Osteocyte (in vitro differentiated cells): ENCODE measurements at regions not wholly inside any gene's neighbourhood (a gene's known extent, or its start where the extent isn't known, plus 50 kb on each side); places are given as distances from the start of the nearest gene placed in this dataset.

Source experiments
- DNase-seq: peaks from one replicate; pipeline ENCODE4 v3.0.0; 2021; ENCODE audit warnings: mixed read lengths; ENCODE audit not compliant: unreplicated experiment; ENCODE audit errors: extremely low spot score
- H3K27ac Mint-ChIP-seq: one replicate; pipeline ENCODE4 v1.8.0; 2021; ENCODE audit warnings: mild to moderate bottlenecking, mixed read lengths; ENCODE audit not compliant: unreplicated experiment
- H3K27me3 Mint-ChIP-seq: one replicate; pipeline ENCODE4 v1.8.0; 2021; ENCODE audit warnings: mixed read lengths; ENCODE audit not compliant: unreplicated experiment
- H3K36me3 Mint-ChIP-seq: one replicate; pipeline ENCODE4 v1.8.0; 2021; ENCODE audit warnings: mixed read lengths; ENCODE audit not compliant: unreplicated experiment
- H3K4me1 Mint-ChIP-seq: one replicate; pipeline ENCODE4 v1.8.0; 2021; ENCODE audit warnings: mixed read lengths; ENCODE audit not compliant: unreplicated experiment
- H3K4me3 Mint-ChIP-seq: one replicate; pipeline ENCODE4 v1.8.0; 2021; ENCODE audit warnings: mild to moderate bottlenecking, moderate library complexity, mixed read lengths; ENCODE audit not compliant: unreplicated experiment
- H3K9me3 Mint-ChIP-seq: one replicate; pipeline ENCODE4 v1.8.0; 2021; ENCODE audit warnings: mixed read lengths; ENCODE audit not compliant: unreplicated experiment
- TF ChIP-seq, protein P1 (sequence below): fragments of 200-600 bp; sonication (generic); IDR thresholded peaks from 2 replicates; pipeline ENCODE4 v1.5.0; 2021; ENCODE audit warnings: antibody characterized with exemption, mild to moderate bottlenecking, moderate library complexity

DNA sequence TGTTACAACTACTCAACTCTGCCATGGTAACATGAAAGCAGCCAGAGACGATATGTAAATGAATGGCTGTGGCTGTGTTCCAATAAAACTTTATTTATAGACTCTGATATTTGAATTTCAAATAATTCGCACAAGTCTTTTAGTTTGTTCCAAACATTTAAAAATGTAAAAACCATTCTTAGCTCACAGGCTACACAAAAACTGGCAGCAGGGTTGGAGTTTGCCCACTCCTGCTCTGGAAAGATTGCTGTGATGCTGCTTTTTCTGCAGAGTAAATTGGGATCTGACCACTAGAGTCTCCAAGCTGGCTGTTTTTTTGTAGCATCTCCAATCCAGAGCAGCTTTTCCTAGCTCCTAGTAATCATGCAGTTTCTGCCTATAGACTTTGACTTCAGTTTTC lies 157.5 kb downstream of the CHRM3 start:
- no peaks in the 10 kb centered on the region for H3K9me3 Mint-ChIP-seq
- H3K4me1 Mint-ChIP-seq, result peaks cover 1% of the 10 kb centered on the region
- H3K4me3 Mint-ChIP-seq, result no peak overlapping the region
- TF ChIP-seq, protein P1, sequence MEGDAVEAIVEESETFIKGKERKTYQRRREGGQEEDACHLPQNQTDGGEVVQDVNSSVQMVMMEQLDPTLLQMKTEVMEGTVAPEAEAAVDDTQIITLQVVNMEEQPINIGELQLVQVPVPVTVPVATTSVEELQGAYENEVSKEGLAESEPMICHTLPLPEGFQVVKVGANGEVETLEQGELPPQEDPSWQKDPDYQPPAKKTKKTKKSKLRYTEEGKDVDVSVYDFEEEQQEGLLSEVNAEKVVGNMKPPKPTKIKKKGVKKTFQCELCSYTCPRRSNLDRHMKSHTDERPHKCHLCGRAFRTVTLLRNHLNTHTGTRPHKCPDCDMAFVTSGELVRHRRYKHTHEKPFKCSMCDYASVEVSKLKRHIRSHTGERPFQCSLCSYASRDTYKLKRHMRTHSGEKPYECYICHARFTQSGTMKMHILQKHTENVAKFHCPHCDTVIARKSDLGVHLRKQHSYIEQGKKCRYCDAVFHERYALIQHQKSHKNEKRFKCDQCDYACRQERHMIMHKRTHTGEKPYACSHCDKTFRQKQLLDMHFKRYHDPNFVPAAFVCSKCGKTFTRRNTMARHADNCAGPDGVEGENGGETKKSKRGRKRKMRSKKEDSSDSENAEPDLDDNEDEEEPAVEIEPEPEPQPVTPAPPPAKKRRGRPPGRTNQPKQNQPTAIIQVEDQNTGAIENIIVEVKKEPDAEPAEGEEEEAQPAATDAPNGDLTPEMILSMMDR, result no peak
- H3K27ac Mint-ChIP-seq, result no peak overlapping the region
- no peak for DNase-seq
- no peaks in the 10 kb centered on the region for H3K36me3 Mint-ChIP-seq
- H3K27me3 Mint-ChIP-seq, result no peaks in the 10 kb centered on the region

DNA sequence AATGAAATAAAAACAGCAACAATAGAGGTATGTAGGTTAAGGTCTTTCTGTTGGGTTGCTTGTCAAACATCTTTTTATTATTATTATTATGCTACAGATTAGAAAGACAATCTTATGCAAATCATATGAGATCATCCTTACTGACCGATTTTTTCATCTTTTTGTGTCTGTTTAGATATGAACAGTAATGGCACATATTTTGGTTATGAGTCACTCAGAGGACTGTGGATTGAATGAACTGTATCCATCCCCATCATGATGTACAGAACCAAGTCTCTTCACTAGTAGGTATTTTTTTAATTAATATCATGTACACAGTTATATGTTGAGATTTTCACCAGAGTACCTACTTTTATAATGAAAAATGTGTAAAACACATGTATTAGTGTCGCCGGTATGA lies 159.1 kb downstream of the CHRM3 start:
- H3K27me3 Mint-ChIP-seq, result no peaks in the 10 kb centered on the region
- TF ChIP-seq, protein P1, result no peak
- H3K36me3 Mint-ChIP-seq, result no peaks in the 10 kb centered on the region
- no peak for DNase-seq
- H3K4me3 Mint-ChIP-seq, result no peak overlapping the region
- H3K9me3 Mint-ChIP-seq, result no peaks in the 10 kb centered on the region
- peaks cover 1% of the 10 kb centered on the region for H3K4me1 Mint-ChIP-seq
- H3K27ac Mint-ChIP-seq, result no peak overlapping the region

DNA sequence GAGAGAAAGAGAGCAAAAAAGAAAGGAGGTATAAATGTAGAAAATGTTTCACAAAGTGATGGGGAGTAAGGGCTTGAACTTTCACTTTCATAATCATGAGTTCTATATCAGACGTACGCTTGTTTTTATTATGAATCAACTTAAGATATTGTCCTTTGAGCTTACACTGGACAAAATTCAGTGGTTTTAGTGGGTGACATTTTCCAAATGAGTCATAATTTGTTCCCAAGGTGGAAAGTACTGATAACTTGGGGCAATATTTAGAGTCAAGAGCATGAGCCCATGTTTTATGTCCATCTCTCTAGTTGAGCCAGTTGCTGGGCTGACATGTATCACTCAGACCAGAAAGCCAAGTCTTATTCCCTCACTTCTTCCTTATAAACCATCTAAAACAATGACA lies 161.6 kb downstream of the CHRM3 start:
- Mint-ChIP-seq H3K9me3 (no peaks in the 10 kb centered on the region), H3K4me1 (peaks cover 1% of the 10 kb centered on the region), H3K4me3 (no peak overlapping the region), H3K27me3 (no peaks in the 10 kb centered on the region), H3K27ac (no peak overlapping the region), H3K36me3 (no peaks in the 10 kb centered on the region)
- TF ChIP-seq, protein P1, result no peak
- DNase-seq, result no peak

DNA sequence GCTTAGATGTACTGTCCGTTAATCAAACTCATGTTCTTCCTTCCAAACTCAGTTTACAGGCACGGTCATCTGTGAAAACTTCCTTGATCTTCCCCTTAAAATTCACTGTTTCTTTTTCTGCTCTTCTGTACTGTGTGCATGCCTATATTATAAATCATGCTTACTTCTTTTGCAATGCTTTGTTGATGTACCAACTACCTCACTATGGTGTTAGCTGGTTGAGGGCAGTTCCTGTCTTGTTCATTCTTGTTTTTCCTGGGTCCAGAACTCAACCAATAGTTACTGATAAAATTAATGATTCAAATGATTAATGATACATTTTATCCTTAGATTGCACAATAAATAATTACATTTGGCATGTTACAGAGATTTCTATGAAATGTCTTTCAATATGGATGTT lies 163.8 kb downstream of the CHRM3 start:
- no peaks in the 10 kb centered on the region for H3K36me3 Mint-ChIP-seq
- TF ChIP-seq, protein P1, result no peak
- DNase-seq, result no peak
- H3K4me1 Mint-ChIP-seq, result peaks cover 1% of the 10 kb centered on the region
- H3K27me3 Mint-ChIP-seq, result no peaks in the 10 kb centered on the region
- H3K27ac Mint-ChIP-seq, result no peak overlapping the region
- no peak overlapping the region for H3K4me3 Mint-ChIP-seq
- no peaks in the 10 kb centered on the region for H3K9me3 Mint-ChIP-seq

DNA sequence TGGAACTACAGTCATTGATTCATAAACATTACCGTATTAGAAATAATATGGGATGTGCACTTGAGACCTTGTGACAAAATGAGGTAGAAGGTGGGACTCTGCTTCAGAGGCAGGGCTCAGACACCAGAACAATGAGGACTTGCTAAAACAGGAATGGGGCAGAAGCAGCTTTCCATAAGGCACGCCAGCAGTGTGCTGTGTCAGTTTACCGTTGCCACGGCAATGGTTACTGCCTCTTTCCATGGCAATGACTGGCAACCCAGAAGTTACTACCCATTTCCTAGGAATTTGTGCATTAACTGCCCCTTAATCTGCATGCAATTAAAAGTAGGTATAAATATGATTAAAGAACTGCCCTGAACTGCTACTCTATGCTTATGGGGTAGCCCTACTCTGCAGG lies 169.0 kb downstream of the CHRM3 start:
- TF ChIP-seq, protein P1, result no peak
- Mint-ChIP-seq H3K27me3 (no peaks in the 10 kb centered on the region), H3K36me3 (no peaks in the 10 kb centered on the region), H3K27ac (no peak overlapping the region), H3K4me3 (no peak overlapping the region), H3K9me3 (no peaks in the 10 kb centered on the region), H3K4me1 (no peaks in the 10 kb centered on the region)
- DNase-seq, result no peak
